PFSK-1 (cell line): ENCODE measurements at regions not wholly inside any gene's neighbourhood (a gene's known extent, or its start where the extent isn't known, plus 50 kb on each side); places are given as distances from the start of the nearest gene placed in this dataset.

ENCODE experiments used
- POLR2AphosphoS5 ChIP-seq: IDR thresholded peaks from 2 replicates; pipeline ENCODE4 v1.6.1; 2012; ENCODE audit warnings: low read depth, mild to moderate bottlenecking, control low read depth, low read length, moderate library complexity
- TAF1 ChIP-seq: IDR thresholded peaks from 2 replicates; pipeline ENCODE4 v1.6.1; 2012; ENCODE audit warnings: low read length, control low read depth, borderline replicate concordance; ENCODE audit not compliant: insufficient read depth
- TF ChIP-seq, protein P1 (sequence below), 2 experiments: IDR thresholded peaks; 2 replicates each; pipeline versions ENCODE4 v1.6.1 to v1.8.0; 2011 to 2012; ENCODE audit warnings: low read depth in 2 of 2, low read length in 2 of 2, control low read depth in 1 of 2, inconsistent platforms in 1 of 2, mild to moderate bottlenecking in 1 of 2, moderate library complexity in 1 of 2; ENCODE audit not compliant: insufficient read depth in 1 of 2

- TF ChIP-seq TAF1: no peak
- no peak for TF ChIP-seq POLR2AphosphoS5
- TF ChIP-seq, protein P1, sequence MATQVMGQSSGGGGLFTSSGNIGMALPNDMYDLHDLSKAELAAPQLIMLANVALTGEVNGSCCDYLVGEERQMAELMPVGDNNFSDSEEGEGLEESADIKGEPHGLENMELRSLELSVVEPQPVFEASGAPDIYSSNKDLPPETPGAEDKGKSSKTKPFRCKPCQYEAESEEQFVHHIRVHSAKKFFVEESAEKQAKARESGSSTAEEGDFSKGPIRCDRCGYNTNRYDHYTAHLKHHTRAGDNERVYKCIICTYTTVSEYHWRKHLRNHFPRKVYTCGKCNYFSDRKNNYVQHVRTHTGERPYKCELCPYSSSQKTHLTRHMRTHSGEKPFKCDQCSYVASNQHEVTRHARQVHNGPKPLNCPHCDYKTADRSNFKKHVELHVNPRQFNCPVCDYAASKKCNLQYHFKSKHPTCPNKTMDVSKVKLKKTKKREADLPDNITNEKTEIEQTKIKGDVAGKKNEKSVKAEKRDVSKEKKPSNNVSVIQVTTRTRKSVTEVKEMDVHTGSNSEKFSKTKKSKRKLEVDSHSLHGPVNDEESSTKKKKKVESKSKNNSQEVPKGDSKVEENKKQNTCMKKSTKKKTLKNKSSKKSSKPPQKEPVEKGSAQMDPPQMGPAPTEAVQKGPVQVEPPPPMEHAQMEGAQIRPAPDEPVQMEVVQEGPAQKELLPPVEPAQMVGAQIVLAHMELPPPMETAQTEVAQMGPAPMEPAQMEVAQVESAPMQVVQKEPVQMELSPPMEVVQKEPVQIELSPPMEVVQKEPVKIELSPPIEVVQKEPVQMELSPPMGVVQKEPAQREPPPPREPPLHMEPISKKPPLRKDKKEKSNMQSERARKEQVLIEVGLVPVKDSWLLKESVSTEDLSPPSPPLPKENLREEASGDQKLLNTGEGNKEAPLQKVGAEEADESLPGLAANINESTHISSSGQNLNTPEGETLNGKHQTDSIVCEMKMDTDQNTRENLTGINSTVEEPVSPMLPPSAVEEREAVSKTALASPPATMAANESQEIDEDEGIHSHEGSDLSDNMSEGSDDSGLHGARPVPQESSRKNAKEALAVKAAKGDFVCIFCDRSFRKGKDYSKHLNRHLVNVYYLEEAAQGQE (IDR thresholded peaks at IDR 0.05; ENCODE audit: insufficient read depth in 1 of 2, low read depth in 2 of 2, low read length in 2 of 2): no peak
Measured at GRCh38 chr6:104166055-104166668, 693.6 kb downstream of the HACE1 start.
